Keratinocyte (primary cell): ENCODE measurements at regions not wholly inside any gene's neighbourhood (a gene's known extent, or its start where the extent isn't known, plus 50 kb on each side); places are given as distances from the start of the nearest gene placed in this dataset.

Experiments
- DNase-seq: peaks from one replicate; pipeline ENCODE4 v3.0.0-alpha.2; 2011; ENCODE audit warnings: low read depth, missing footprints, low spot score
- FAIRE-seq: peaks from 2 replicates; lab custom pipeline; 2011; peaks lifted over from hg19 to GRCh38; lab: Jason Lieb, UNC
- H2AFZ ChIP-seq: 2 replicates; pipeline ENCODE4 v1.6.0; 2012; ENCODE audit warnings: low read length, control low read depth, inconsistent platforms; ENCODE audit not compliant: control insufficient read depth
- H3K27ac ChIP-seq: 2 replicates; pipeline ENCODE4 v1.5.1; 2011; ENCODE audit warnings: low read length; ENCODE audit not compliant: control insufficient read depth, insufficient read depth
- H3K27me3 ChIP-seq: 3 replicates; pipeline ENCODE4 v1.6.0; 2011; ENCODE audit warnings: low read length; ENCODE audit not compliant: control insufficient read depth, insufficient read depth; ENCODE audit errors: extremely low read depth
- H3K36me3 ChIP-seq, 2 experiments: 2 replicates in 1 of 2; 3 replicates in 1 of 2; pipeline ENCODE4 v1.5.1; 2011; ENCODE audit warnings: low read length in 2 of 2, mild to moderate bottlenecking in 1 of 2; ENCODE audit not compliant: control insufficient read depth in 2 of 2, insufficient read depth in 2 of 2; ENCODE audit errors: extremely low read depth in 1 of 2
- H3K4me1 ChIP-seq: 3 replicates; pipeline ENCODE4 v1.5.1; 2011; ENCODE audit warnings: low read length; ENCODE audit not compliant: control insufficient read depth, insufficient read depth; ENCODE audit errors: extremely low read depth
- H3K4me2 ChIP-seq: 3 replicates; pipeline ENCODE4 v1.6.0; 2011; ENCODE audit warnings: low read depth, low read length; ENCODE audit not compliant: control insufficient read depth, insufficient read depth; ENCODE audit errors: extremely low read depth
- H3K4me3 ChIP-seq, 3 experiments: fragments of 200-600 bp in 1 of 3; sonication (generic) in 1 of 3; 2 replicates in 2 of 3; 3 replicates in 1 of 3; pipeline ENCODE4 v1.5.1; 2011 to 2016; ENCODE audit warnings: low read length in 3 of 3, mild to moderate bottlenecking in 3 of 3, control low read depth in 2 of 3, inconsistent platforms in 1 of 3, low read depth in 1 of 3, mixed read lengths in 1 of 3, mixed run types in 1 of 3, moderate library complexity in 1 of 3; ENCODE audit not compliant: control insufficient read depth in 2 of 3, insufficient read depth in 2 of 3; ENCODE audit errors: extremely low read depth in 1 of 3
- H3K79me2 ChIP-seq: 2 replicates; pipeline ENCODE4 v1.6.0; 2012; ENCODE audit warnings: low read length; ENCODE audit not compliant: control insufficient read depth, insufficient read depth
- H3K9ac ChIP-seq: 3 replicates; pipeline ENCODE4 v1.6.0; 2011; ENCODE audit warnings: low read length; ENCODE audit not compliant: control insufficient read depth, insufficient read depth; ENCODE audit errors: extremely low read depth
- H3K9me1 ChIP-seq: 3 replicates; pipeline ENCODE4 v1.6.0; 2011; ENCODE audit warnings: low read length; ENCODE audit not compliant: control insufficient read depth, insufficient read depth; ENCODE audit errors: extremely low read depth
- H3K9me3 ChIP-seq: 2 replicates; pipeline ENCODE4 v1.5.1; 2012; ENCODE audit warnings: low read depth, low read length; ENCODE audit not compliant: control insufficient read depth
- H4K20me1 ChIP-seq: 3 replicates; pipeline ENCODE4 v1.6.0; 2011; ENCODE audit warnings: low read length; ENCODE audit not compliant: control insufficient read depth, insufficient read depth; ENCODE audit errors: extremely low read depth
- CTCF ChIP-seq, 3 experiments: IDR thresholded peaks in 1 of 3; conservative IDR thresholded peaks in 1 of 3; optimal IDR thresholded peaks in 1 of 3; 2 replicates in 2 of 3; 3 replicates in 1 of 3; pipeline versions ENCODE3 to v1.5.1; 2011; ENCODE audit warnings: low read length in 3 of 3, mild to moderate bottlenecking in 3 of 3, moderate library complexity in 2 of 3, control low read depth in 1 of 3, inconsistent platforms in 1 of 3; ENCODE audit not compliant: insufficient read depth in 2 of 3; ENCODE audit errors: extremely low read depth in 1 of 3
- EZH2 ChIP-seq: IDR thresholded peaks from one replicate; pipeline ENCODE4 v1.6.1; 2012; ENCODE audit warnings: inconsistent platforms, mild to moderate bottlenecking, low read length, moderate library complexity
- dilution Hi-C: fragments of 300-500 bp; cut with MboI; formaldehyde crosslinking; loops from one replicate; pipeline ENCODE4 v1.7.0; 2020; ENCODE audit warnings: low sequenced_read_pairs; ENCODE audit not compliant: extremely low pct_ligation_motif_present

DNA sequence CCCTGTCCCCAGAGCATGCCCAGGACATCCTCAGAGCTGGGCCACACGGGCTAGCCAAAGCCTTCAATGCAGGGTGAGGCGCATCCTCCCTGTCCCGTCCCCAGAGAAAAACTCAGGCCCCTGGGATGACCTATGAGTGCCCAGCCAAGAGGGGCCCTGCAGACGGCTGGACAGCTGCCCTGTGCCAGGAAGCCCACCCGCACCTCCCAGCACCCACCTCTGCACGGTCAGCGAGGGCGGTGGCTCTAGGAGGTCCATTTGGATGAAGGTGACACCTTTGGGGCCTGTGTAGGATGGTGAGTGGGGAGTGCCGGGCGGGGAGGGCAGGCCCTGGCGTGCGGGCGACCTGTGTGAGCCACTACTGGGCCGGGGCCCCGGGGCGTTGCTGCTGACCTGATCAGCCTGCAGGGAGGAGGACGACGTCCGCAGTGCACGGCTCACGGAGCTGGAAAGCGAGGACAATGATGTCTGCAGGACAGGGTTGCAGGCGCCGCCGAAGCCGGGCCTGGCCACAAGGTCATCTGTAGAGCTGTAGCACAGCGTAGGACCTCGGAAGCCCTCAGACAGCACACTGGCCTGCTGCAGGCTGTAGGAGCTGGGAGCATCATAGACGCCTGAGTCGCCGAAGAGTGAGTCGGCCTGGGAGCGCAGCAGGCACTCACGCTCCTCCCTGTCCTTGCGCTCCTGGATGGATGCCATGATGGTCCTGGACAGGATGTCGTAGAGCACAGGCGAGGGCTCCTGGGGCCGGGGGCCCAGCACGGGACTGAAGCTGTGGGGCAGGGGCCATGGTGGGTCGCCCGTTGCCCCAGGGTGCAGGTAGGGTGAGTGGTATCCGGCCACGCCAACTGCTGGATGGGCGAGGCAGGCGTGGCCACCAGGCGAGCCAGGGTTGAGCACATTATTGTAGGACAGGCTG, 180.5 kb downstream of the IGLL1 start:
- Histone ChIP-seq H3K9me3 (no peaks in the 10 kb centered on the region), H3K4me1 (peaks cover 2% of the 10 kb centered on the region), H3K4me2 (no peak overlapping the region), H3K27me3 (no peaks in the 10 kb centered on the region), H3K4me3 (no peak overlapping the region), H4K20me1 (no peaks in the 10 kb centered on the region), H3K27ac (no peak overlapping the region), H3K9me1 (no peaks in the 10 kb centered on the region), H3K79me2 (no peaks in the 10 kb centered on the region), H3K36me3 (no peaks in the 10 kb centered on the region), H3K9ac (no peak overlapping the region), H2AFZ (no peak overlapping the region)
- no peak for DNase-seq
- TF ChIP-seq CTCF (optimal IDR thresholded peaks at IDR 0.05 in 1 of 3, IDR thresholded peaks at IDR 0.05 in 1 of 3, conservative IDR thresholded peaks at IDR 0.05 in 1 of 3; ENCODE audit: extremely low read depth in 1 of 3, insufficient read depth in 2 of 3, low read length in 3 of 3) (no peak), EZH2 (no peak)
- FAIRE-seq: no peak
- dilution Hi-C loops: no loop called here

DNA sequence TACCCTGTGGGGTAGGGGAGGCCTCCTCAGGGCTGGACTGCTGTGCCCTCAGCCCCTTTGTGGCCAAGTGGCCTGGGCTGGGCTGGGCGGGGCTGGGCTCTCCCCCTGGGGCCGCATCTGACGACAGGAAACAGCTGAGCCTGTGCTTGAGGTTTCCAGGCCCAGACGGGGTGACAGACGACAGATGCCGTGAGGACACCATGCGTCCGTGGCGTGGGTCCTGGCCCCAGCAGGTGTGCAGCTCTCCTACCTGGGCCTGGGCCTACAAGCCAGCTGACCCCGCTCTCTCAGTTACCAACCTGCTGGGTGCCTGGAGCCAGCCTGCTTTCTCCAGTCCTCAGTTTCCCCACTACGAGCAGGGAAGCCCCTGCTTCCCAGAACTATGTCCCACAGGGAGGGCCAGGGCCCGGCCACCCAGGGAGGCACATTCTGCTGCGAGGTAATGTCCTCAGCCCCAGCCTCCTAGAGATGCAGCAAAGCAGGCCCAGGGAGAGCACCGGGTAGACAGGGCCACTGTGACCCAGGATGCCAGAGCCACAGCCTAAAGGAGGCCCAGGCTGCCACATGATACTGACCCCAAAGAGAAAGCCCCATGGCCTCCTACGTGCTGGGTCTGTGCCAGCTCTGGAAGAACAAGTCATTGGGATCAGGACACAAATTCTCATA, 181.3 kb downstream of the IGLL1 start:
- Histone ChIP-seq H3K9ac (no peak overlapping the region), H3K79me2 (no peaks in the 10 kb centered on the region), H2AFZ (no peak overlapping the region), H3K36me3 (no peaks in the 10 kb centered on the region), H3K27ac (no peak overlapping the region), H3K4me2 (no peak overlapping the region), H3K9me1 (no peaks in the 10 kb centered on the region), H3K9me3 (no peaks in the 10 kb centered on the region), H4K20me1 (no peaks in the 10 kb centered on the region), H3K4me3 (no peak overlapping the region), H3K4me1 (peaks cover 2% of the 10 kb centered on the region), H3K27me3 (no peaks in the 10 kb centered on the region)
- dilution Hi-C loops: no loop called here
- TF ChIP-seq EZH2: no peak
- TF ChIP-seq CTCF (optimal IDR thresholded peaks at IDR 0.05 in 1 of 3, IDR thresholded peaks at IDR 0.05 in 1 of 3, conservative IDR thresholded peaks at IDR 0.05 in 1 of 3; ENCODE audit: extremely low read depth in 1 of 3, insufficient read depth in 2 of 3, low read length in 3 of 3): no peak
- DNase-seq (no peak), FAIRE-seq (no peak)
